H1 (cell line): ENCODE measurements at regions not wholly inside any gene's neighbourhood (a gene's known extent, or its start where the extent isn't known, plus 50 kb on each side); places are given as distances from the start of the nearest gene placed in this dataset.
A peak's percentile ranks its signal among the peaks of the same experiment; 100 is the strongest.

Experiments
- CTCF ChIA-PET: fragments of 300-600 bp; sonication (Branson Sonifier 250); formaldehyde crosslinking; loops from one replicate; lab custom pipeline; 2021; ENCODE audit not compliant: partially characterized antibody; lab: Charles Lee
- POLR2A ChIA-PET: fragments of 300-600 bp; sonication (Branson Sonifier 250); formaldehyde crosslinking; loops from one replicate; lab custom pipeline; 2021; ENCODE audit warnings: inconsistent platforms; ENCODE audit not compliant: partially characterized antibody; lab: Charles Lee
- DNase-seq, 2 experiments: peaks; one replicate each; pipeline versions ENCODE4 v3.0.0 to v3.0.0-alpha.2; 2010 to 2022; ENCODE audit warnings: low spot score in 2 of 2, low read depth in 1 of 2, mixed read lengths in 1 of 2
- FAIRE-seq: peaks from 2 replicates; lab custom pipeline; 2011; peaks lifted over from hg19 to GRCh38; lab: Jason Lieb, UNC
- H2AFZ ChIP-seq: 2 replicates; pipeline ENCODE4 v1.8.1; 2012; ENCODE audit warnings: low read length, inconsistent platforms
- H2AK5ac ChIP-seq: 2 replicates; pipeline ENCODE4 v1.6.1; 2013; ENCODE audit warnings: low read depth, low read length
- H2BK120ac ChIP-seq: replicated peaks from 2 replicates; pipeline ENCODE3; 2013; ENCODE audit warnings: low read depth, low read length, inconsistent platforms
- H2BK12ac ChIP-seq: 2 replicates; pipeline ENCODE4 v1.6.1; 2013; ENCODE audit warnings: low read depth, low read length
- H2BK15ac ChIP-seq: 2 replicates; pipeline ENCODE4 v1.6.1; 2013; ENCODE audit warnings: low read length
- H2BK20ac ChIP-seq: 2 replicates; pipeline ENCODE4 v1.6.1; 2013; ENCODE audit warnings: low read length
- H2BK5ac ChIP-seq: 2 replicates; pipeline ENCODE4 v1.6.1; 2013; ENCODE audit warnings: low read depth, low read length
- H3K14ac ChIP-seq: 2 replicates; pipeline ENCODE4 v1.6.1; 2013; ENCODE audit warnings: inconsistent platforms; ENCODE audit not compliant: insufficient read length
- H3K18ac ChIP-seq: 2 replicates; pipeline ENCODE4 v1.6.1; 2013; ENCODE audit warnings: low read length; ENCODE audit errors: extremely low read depth
- H3K23ac ChIP-seq: 2 replicates; pipeline ENCODE4 v1.6.1; 2013; ENCODE audit warnings: inconsistent platforms; ENCODE audit not compliant: insufficient read length
- H3K23me2 ChIP-seq: 2 replicates; pipeline ENCODE4 v1.6.1; 2013; ENCODE audit warnings: low read depth, low read length
- H3K27ac ChIP-seq: 2 replicates; pipeline ENCODE4 v1.6.1; 2011; ENCODE audit warnings: low read depth, low read length, inconsistent platforms
- H3K27me3 ChIP-seq, 4 experiments: replicated peaks in 1 of 4; 1 replicate in 1 of 4; 2 replicates in 3 of 4; pipeline versions ENCODE4 v1.6.1 to v1.8.1; 2011 to 2013; ENCODE audit warnings: low read length in 3 of 4, mild to moderate bottlenecking in 3 of 4, inconsistent platforms in 2 of 4, mixed read lengths in 2 of 4, moderate library complexity in 1 of 4; ENCODE audit not compliant: control insufficient read depth in 3 of 4, insufficient read depth in 3 of 4; ENCODE audit errors: extremely low read depth in 1 of 4
- H3K36me3 ChIP-seq, 4 experiments: 2 replicates each; pipeline versions ENCODE4 v1.6.1 to v1.8.1; 2011 to 2013; ENCODE audit warnings: mild to moderate bottlenecking in 4 of 4, low read length in 3 of 4, moderate library complexity in 2 of 4, control low read depth in 1 of 4, inconsistent platforms in 1 of 4; ENCODE audit not compliant: insufficient read depth in 4 of 4, control insufficient read depth in 2 of 4
- H3K4ac ChIP-seq: replicated peaks from 2 replicates; pipeline ENCODE3; 2013; ENCODE audit warnings: low read length, low read depth, mixed read lengths, inconsistent platforms; ENCODE audit not compliant: insufficient read length
- H3K4me1 ChIP-seq, 4 experiments: replicated peaks in 1 of 4; 1 replicate in 1 of 4; 2 replicates in 3 of 4; pipeline versions ENCODE4 v1.6.1 to v1.8.1; 2011 to 2013; ENCODE audit warnings: low read length in 3 of 4, inconsistent platforms in 2 of 4, mixed read lengths in 1 of 4; ENCODE audit not compliant: insufficient read depth in 4 of 4, control insufficient read depth in 3 of 4
- H3K4me2 ChIP-seq, 2 experiments: 2 replicates each; pipeline versions ENCODE4 v1.6.1 to v1.8.1; 2011 to 2013; ENCODE audit warnings: low read depth in 2 of 2, low read length in 2 of 2, control low read depth in 1 of 2, inconsistent platforms in 1 of 2, mild to moderate bottlenecking in 1 of 2; ENCODE audit not compliant: insufficient read depth in 1 of 2
- H3K4me3 ChIP-seq, 4 experiments: fragments of 200-600, 300-600 bp in 1 of 4; sonication (generic), shearing (Covaris generic), sonication (Bioruptor Twin) in 1 of 4; 2 replicates each; pipeline versions ENCODE4 v1.5.1 to v1.8.1; 2011 to 2016; ENCODE audit warnings: low read length in 4 of 4, low read depth in 3 of 4, control low read depth in 2 of 4, inconsistent platforms in 2 of 4, mild to moderate bottlenecking in 2 of 4, mixed read lengths in 1 of 4, moderate library complexity in 1 of 4; ENCODE audit not compliant: insufficient read depth in 2 of 4; ENCODE audit errors: extremely low read depth in 1 of 4
- H3K56ac ChIP-seq: replicated peaks from 2 replicates; pipeline ENCODE3; 2013; ENCODE audit warnings: low read depth, mild to moderate bottlenecking, mixed read lengths, low read length, inconsistent platforms; ENCODE audit not compliant: insufficient read length
- H3K79me1 ChIP-seq: 2 replicates; pipeline ENCODE4 v1.6.1; 2013; ENCODE audit warnings: low read depth, low read length, control low read depth
- H3K79me2 ChIP-seq, 2 experiments: 2 replicates each; pipeline versions ENCODE4 v1.6.1 to v1.8.1; 2012 to 2013; ENCODE audit warnings: low read length in 2 of 2, mild to moderate bottlenecking in 2 of 2, inconsistent platforms in 1 of 2; ENCODE audit not compliant: insufficient read depth in 2 of 2, control insufficient read depth in 1 of 2
- H3K9ac ChIP-seq, 4 experiments: replicated peaks in 1 of 4; 1 replicate in 1 of 4; 2 replicates in 3 of 4; pipeline versions ENCODE4 v1.6.1 to v1.8.1; 2011 to 2013; ENCODE audit warnings: low read depth in 3 of 4, low read length in 3 of 4, control low read depth in 2 of 4, mild to moderate bottlenecking in 2 of 4, moderate library complexity in 2 of 4, inconsistent platforms in 1 of 4; ENCODE audit errors: extremely low read depth in 1 of 4
- H3K9me3 ChIP-seq, 2 experiments: 2 replicates each; pipeline versions ENCODE4 v1.6.1 to v1.8.1; 2012 to 2013; ENCODE audit warnings: mild to moderate bottlenecking in 2 of 2, moderate library complexity in 2 of 2, control low read depth in 1 of 2, inconsistent platforms in 1 of 2, low read depth in 1 of 2, low read length in 1 of 2, mixed read lengths in 1 of 2; ENCODE audit not compliant: insufficient read depth in 2 of 2
- H4K20me1 ChIP-seq, 2 experiments: replicated peaks in 1 of 2; 2 replicates each; pipeline versions ENCODE3 to v1.8.1; 2011 to 2013; ENCODE audit warnings: inconsistent platforms in 2 of 2, low read length in 2 of 2, mild to moderate bottlenecking in 1 of 2; ENCODE audit not compliant: insufficient read depth in 2 of 2, control insufficient read depth in 1 of 2
- H4K5ac ChIP-seq: 2 replicates; pipeline ENCODE4 v1.6.1; 2013; ENCODE audit warnings: low read length, low read depth, mixed read lengths, inconsistent platforms; ENCODE audit not compliant: insufficient read length
- H4K8ac ChIP-seq: 2 replicates; pipeline ENCODE4 v1.8.0; 2013; ENCODE audit warnings: mild to moderate bottlenecking, moderate library complexity, low read length, inconsistent platforms; ENCODE audit not compliant: insufficient read depth; ENCODE audit errors: extremely low read depth
- H4K91ac ChIP-seq: replicated peaks from 2 replicates; pipeline ENCODE3; 2013; ENCODE audit warnings: low read length, mixed read lengths, inconsistent platforms; ENCODE audit not compliant: insufficient read length
- KDM1A ChIP-seq: fragments of 200-600, 300-600 bp; sonication (generic); IDR thresholded peaks from 2 replicates; pipeline ENCODE4 v1.7.1; 2016; ENCODE audit warnings: mild to moderate bottlenecking, low read length, borderline replicate concordance
- RAD21 ChIP-seq, 2 experiments: IDR thresholded peaks in 1 of 2; conservative IDR thresholded peaks in 1 of 2; 2 replicates each; pipeline ENCODE4 v1.6.1; 2011; ENCODE audit warnings: low read depth in 2 of 2, low read length in 2 of 2, improper control_type of control experiment in 1 of 2, inconsistent platforms in 1 of 2, mild to moderate bottlenecking in 1 of 2, moderate library complexity in 1 of 2
- WGBS, 2 experiments: shearing (Covaris generic) in 1 of 2; methylation state at CpG; one replicate each; pipeline versions ENCODE4 v1.1.6 to v1.1.7; 2013 to 2015; ENCODE audit warnings: low lambda C conversion rate in 2 of 2, mixed read lengths in 2 of 2, inconsistent platforms in 1 of 2, low coverage in 1 of 2, missing lambda C conversion rate in 1 of 2; ENCODE audit not compliant: insufficient replicate concordance in 2 of 2, insufficient coverage in 1 of 2, insufficient read length in 1 of 2; ENCODE audit errors: extremely low coverage in 1 of 2, missing lambda C conversion rate in 1 of 2; 5-methylcytosine and 5-hydroxymethylcytosine counted together
- TF ChIP-seq, protein P1 (sequence below), 3 experiments: IDR thresholded peaks; 1 replicate in 2 of 3; 2 replicates in 1 of 3; pipeline versions ENCODE4 v1.5.1 to v1.6.1; 2011; ENCODE audit warnings: low read length in 3 of 3, mild to moderate bottlenecking in 3 of 3, inconsistent platforms in 2 of 3, low read depth in 1 of 3, moderate library complexity in 1 of 3; ENCODE audit not compliant: insufficient read depth in 1 of 3; ENCODE audit errors: control extremely low read depth in 1 of 3

DNA sequence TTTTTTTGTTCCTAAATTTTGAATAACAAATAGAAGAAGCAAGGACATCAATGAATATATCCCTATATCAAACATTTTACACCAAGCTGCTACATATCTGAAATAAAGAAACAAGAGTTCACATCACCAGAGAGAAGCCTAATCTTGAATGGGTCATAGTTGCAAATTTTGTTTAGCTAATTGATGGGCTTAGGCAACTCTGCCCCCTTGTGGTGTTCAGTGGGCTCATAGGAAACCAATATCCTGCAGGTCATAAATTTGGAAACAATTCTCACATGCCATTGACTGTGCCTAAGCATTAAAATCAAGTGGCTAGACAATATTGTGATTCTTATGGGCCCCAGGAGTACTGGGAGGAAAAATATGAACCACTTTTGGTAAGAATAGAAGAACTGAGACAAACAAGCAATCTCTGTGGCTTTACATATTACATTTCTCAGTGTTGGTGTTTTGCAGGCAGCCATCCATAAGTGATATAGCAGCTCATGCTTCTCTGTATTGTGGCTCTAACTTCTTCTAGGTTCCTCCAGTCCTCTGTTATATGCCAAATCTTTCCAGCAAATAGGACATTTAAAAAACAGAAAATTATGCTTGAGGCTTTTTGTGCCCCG lies 1262.8 kb upstream of the PRMT6 start:
- Histone ChIP-seq H3K4me1 (no peaks in the 10 kb centered on the region), H3K4me3 (no peak overlapping the region), H4K8ac (no peak overlapping the region), H2BK5ac (no peak overlapping the region), H3K56ac (no peak overlapping the region), H4K20me1 (no peaks in the 10 kb centered on the region), H3K79me2 (no peaks in the 10 kb centered on the region), H2AFZ (no peak overlapping the region), H2BK20ac (no peak overlapping the region), H4K5ac (no peak overlapping the region), H3K27ac (no peak overlapping the region), H3K4me2 (no peak overlapping the region), H2AK5ac (no peak overlapping the region), H4K91ac (no peak overlapping the region), H3K23ac (no peak overlapping the region), H2BK12ac (no peak overlapping the region), H3K27me3 (no peaks in the 10 kb centered on the region), H2BK15ac (no peak overlapping the region), H3K36me3 (no peaks in the 10 kb centered on the region), H3K18ac (no peak overlapping the region), H3K79me1 (no peaks in the 10 kb centered on the region), H3K14ac (no peak overlapping the region), H3K9ac (no peak overlapping the region), H3K23me2 (no peaks in the 10 kb centered on the region), H3K9me3 (no peaks in the 10 kb centered on the region; a peak in 1 of 4 replicates), H3K4ac (no peak overlapping the region), H2BK120ac (no peak overlapping the region)
- WGBS, 2 experiments, result 91% methylated on average over 1 of the region's 1 CpG; no CpG with 5 or more reads in 1 of the 2 experiments
- ChIA-PET CTCF (interaction anchor here (0.5 to 2.5 kb wide), 19 partner anchors 10 to 1148 kb away, joined by 3 to 16 read pairs (median 3); no protein-coding TSS in a partner anchor), POLR2A (no interaction called here)
- DNase-seq (peak in 1 of 2 experiments; percentile 56), FAIRE-seq (peak; percentile 94)
- no peak for TF ChIP-seq KDM1A
- peak; percentile 92 to 93 for TF ChIP-seq RAD21 (IDR thresholded peaks at IDR 0.05 in 1 of 2, conservative IDR thresholded peaks at IDR 0.05 in 1 of 2; ENCODE audit: low read depth in 2 of 2, low read length in 2 of 2)
- TF ChIP-seq, protein P1, sequence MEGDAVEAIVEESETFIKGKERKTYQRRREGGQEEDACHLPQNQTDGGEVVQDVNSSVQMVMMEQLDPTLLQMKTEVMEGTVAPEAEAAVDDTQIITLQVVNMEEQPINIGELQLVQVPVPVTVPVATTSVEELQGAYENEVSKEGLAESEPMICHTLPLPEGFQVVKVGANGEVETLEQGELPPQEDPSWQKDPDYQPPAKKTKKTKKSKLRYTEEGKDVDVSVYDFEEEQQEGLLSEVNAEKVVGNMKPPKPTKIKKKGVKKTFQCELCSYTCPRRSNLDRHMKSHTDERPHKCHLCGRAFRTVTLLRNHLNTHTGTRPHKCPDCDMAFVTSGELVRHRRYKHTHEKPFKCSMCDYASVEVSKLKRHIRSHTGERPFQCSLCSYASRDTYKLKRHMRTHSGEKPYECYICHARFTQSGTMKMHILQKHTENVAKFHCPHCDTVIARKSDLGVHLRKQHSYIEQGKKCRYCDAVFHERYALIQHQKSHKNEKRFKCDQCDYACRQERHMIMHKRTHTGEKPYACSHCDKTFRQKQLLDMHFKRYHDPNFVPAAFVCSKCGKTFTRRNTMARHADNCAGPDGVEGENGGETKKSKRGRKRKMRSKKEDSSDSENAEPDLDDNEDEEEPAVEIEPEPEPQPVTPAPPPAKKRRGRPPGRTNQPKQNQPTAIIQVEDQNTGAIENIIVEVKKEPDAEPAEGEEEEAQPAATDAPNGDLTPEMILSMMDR (IDR thresholded peaks at IDR 0.05; ENCODE audit: control extremely low read depth in 1 of 3, insufficient read depth in 1 of 3, low read depth in 1 of 3, low read length in 3 of 3), result peak in 2 of 3 experiments; percentile 69 to 77; a peak in 3 of 4 replicates
